ENCODE measurements at regions not wholly inside any gene's neighbourhood (a gene's known extent, or its start where the extent isn't known, plus 50 kb on each side); places are given as distances from the start of the nearest gene placed in this dataset.

DNA sequence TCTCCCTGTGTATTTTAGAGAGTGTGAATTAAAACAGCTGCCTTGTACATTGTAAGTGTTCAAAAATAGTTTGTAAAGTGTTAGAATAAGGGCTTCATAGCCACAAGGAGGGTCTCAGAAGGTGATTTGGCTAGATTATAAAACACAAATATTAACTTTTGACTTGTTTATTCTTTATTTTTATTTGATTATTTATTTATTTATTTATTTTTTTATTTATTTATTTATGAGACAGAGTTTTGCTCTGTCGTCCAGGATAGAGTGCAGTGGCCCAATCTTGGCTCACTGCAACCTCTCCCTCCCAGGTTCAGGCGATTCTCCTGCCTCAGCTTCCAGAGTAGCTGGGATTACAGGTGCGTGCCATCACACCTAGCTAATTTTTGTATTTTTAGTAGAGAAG is 111.5 kb upstream of the RBFOX1 start:
- CTCF ChIA-PET: no interaction called here
- TF ChIP-seq, protein P1, sequence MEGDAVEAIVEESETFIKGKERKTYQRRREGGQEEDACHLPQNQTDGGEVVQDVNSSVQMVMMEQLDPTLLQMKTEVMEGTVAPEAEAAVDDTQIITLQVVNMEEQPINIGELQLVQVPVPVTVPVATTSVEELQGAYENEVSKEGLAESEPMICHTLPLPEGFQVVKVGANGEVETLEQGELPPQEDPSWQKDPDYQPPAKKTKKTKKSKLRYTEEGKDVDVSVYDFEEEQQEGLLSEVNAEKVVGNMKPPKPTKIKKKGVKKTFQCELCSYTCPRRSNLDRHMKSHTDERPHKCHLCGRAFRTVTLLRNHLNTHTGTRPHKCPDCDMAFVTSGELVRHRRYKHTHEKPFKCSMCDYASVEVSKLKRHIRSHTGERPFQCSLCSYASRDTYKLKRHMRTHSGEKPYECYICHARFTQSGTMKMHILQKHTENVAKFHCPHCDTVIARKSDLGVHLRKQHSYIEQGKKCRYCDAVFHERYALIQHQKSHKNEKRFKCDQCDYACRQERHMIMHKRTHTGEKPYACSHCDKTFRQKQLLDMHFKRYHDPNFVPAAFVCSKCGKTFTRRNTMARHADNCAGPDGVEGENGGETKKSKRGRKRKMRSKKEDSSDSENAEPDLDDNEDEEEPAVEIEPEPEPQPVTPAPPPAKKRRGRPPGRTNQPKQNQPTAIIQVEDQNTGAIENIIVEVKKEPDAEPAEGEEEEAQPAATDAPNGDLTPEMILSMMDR (IDR thresholded peaks at IDR 0.05; ENCODE audit: control extremely low read depth, extremely low read depth, low read depth, missing control alignments): no peak
- POLR2A ChIA-PET: no interaction called here
- no peak for DNase-seq (ENCODE audit: extremely low spot score)

GRCh38 chr16:7218936-7219335 is 113.7 kb upstream of the RBFOX1 start:
- TF ChIP-seq, protein P1 (IDR thresholded peaks at IDR 0.05; ENCODE audit: control extremely low read depth, extremely low read depth, low read depth, missing control alignments): no peak
- DNase-seq (ENCODE audit: extremely low spot score): no peak
- CTCF ChIA-PET: interaction anchor here (0.9 kb wide), 1 partner anchor 15 kb away, joined by 3 read pairs; no protein-coding TSS in a partner anchor
- POLR2A ChIA-PET: no interaction called here

- TF ChIP-seq, protein P1 (IDR thresholded peaks at IDR 0.05; ENCODE audit: control extremely low read depth, extremely low read depth, low read depth, missing control alignments): no peak
- ChIA-PET CTCF (no interaction called here), POLR2A (no interaction called here)
- DNase-seq (ENCODE audit: extremely low spot score): no peak
These were observed 114.8 kb upstream of the RBFOX1 start for GRCh38 chr16:7217797-7218196.

DNA sequence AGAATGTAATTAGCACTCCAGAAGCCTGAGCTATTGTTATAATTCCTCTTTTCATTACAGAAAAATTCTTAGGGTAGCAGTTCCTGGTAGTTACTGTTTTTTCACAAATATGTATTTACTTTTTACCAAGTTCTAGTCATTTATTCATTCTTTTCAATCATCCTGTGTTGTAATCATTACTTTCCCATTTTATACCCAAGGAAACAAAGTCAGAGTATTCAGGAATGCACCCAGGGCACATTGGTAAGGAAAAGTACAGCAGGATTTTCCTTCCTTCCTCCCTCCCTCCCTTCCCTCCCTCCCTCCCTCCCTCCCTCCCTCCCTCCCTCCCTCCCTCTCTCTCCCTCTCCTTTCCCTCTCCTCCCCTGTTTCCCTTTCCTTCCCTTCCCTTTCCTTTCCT is 115.9 kb upstream of the RBFOX1 start:
- ChIA-PET CTCF (no interaction called here), POLR2A (no interaction called here)
- TF ChIP-seq, protein P1 (IDR thresholded peaks at IDR 0.05; ENCODE audit: control extremely low read depth, extremely low read depth, low read depth, missing control alignments): no peak
- no peak for DNase-seq (ENCODE audit: extremely low spot score)

GRCh38 chr16:7211781-7212180 is 120.9 kb upstream of the RBFOX1 start:
- POLR2A ChIA-PET: no interaction called here
- TF ChIP-seq, protein P1 (IDR thresholded peaks at IDR 0.05; ENCODE audit: control extremely low read depth, extremely low read depth, low read depth, missing control alignments): no peak
- CTCF ChIA-PET: no interaction called here
- no peak for DNase-seq (ENCODE audit: extremely low spot score)

- no peak for DNase-seq (ENCODE audit: extremely low spot score)
- ChIA-PET CTCF (no interaction called here), POLR2A (no interaction called here)
- TF ChIP-seq, protein P1 (IDR thresholded peaks at IDR 0.05; ENCODE audit: control extremely low read depth, extremely low read depth, low read depth, missing control alignments): no peak
These were observed 123.0 kb upstream of the RBFOX1 start for GRCh38 chr16:7209598-7209997.

DNA sequence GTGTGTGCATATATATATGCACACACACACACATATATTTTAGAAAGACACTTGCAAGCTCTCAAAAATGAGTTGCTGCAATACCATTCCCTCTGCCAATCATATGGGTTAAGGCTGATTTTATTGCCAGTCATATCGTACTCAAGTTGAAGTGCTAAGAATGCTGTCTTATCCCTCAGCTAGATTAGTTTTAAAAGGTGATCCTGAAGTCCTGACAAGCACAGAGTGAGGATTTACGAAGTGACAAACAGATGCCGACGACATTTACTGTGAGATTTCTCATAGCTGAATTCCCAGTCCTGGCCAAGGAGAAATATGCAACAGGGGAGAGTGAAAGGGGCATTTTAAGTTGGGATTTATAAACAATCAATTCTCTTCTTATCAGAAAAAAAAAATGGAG is 126.2 kb upstream of the RBFOX1 start:
- POLR2A ChIA-PET: no interaction called here
- TF ChIP-seq, protein P1 (IDR thresholded peaks at IDR 0.05; ENCODE audit: control extremely low read depth, extremely low read depth, low read depth, missing control alignments): no peak

More for the DNA sequence above, 126.2 kb upstream of the RBFOX1 start:
- no peak for DNase-seq (ENCODE audit: extremely low spot score)
- CTCF ChIA-PET: no interaction called here
